ENCODE measurements at regions not wholly inside any gene's neighbourhood (a gene's known extent, or its start where the extent isn't known, plus 50 kb on each side); places are given as distances from the start of the nearest gene placed in this dataset.
"Not testable (repeated sequence)": the region's sequence is repeated elsewhere in the genome, so short reads cannot be mapped to it uniquely, and the experiment has no call there.

DNA sequence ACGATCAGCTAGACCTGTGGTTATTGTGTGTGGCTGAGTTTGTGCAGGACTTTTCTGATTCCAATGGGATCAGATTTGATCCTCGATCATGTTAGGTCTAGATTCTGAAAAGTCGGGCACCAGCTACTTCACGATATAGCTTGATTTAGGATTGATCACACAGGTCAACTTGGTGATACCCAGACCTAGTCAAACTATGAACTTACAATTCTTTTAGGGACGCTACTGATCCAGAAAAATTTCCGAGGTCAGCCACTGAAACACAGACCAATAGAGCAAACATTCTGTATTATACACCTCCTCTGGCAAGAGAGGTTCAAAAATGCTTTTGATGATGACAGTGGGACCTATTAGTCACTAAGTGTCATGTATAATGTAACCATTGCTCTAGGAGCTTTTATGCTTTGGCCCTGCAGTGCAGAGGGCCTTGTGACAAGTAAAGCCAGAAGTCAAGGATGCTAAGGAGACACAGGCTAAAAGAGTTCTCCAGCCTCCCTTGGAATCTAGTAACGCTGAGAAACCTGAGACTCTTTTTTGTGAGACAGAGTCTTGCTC, 115.6 kb upstream of the MB21D2 start:
- TF ChIP-seq, protein P1, sequence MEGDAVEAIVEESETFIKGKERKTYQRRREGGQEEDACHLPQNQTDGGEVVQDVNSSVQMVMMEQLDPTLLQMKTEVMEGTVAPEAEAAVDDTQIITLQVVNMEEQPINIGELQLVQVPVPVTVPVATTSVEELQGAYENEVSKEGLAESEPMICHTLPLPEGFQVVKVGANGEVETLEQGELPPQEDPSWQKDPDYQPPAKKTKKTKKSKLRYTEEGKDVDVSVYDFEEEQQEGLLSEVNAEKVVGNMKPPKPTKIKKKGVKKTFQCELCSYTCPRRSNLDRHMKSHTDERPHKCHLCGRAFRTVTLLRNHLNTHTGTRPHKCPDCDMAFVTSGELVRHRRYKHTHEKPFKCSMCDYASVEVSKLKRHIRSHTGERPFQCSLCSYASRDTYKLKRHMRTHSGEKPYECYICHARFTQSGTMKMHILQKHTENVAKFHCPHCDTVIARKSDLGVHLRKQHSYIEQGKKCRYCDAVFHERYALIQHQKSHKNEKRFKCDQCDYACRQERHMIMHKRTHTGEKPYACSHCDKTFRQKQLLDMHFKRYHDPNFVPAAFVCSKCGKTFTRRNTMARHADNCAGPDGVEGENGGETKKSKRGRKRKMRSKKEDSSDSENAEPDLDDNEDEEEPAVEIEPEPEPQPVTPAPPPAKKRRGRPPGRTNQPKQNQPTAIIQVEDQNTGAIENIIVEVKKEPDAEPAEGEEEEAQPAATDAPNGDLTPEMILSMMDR (conservative IDR thresholded peaks at IDR 0.05; ENCODE audit: low read depth, low read length) = no peak
- no peak for TF ChIP-seq EZH2 (IDR thresholded peaks at IDR 0.05; ENCODE audit: borderline replicate concordance, low read depth, low read length, poor library complexity, severe bottlenecking)
- H3K27ac ChIP-seq (ENCODE audit: low read depth, low read length, poor library complexity, severe bottlenecking) = no peak overlapping the region
- H3K36me3 ChIP-seq (ENCODE audit: insufficient read depth, low read length, poor library complexity, severe bottlenecking) = no peaks in the 10 kb centered on the region
- no peak for DNase-seq (ENCODE audit: low spot score)
- ChIA-PET CTCF (no interaction called here), POLR2A (ENCODE audit: low non-redundant PET) (no interaction called here)
- no peak overlapping the region for H3K4me3 ChIP-seq (ENCODE audit: low read depth, low read length, poor library complexity, severe bottlenecking)
- intact Hi-C loops (cut with micrococcal nuclease; ENCODE audit: unreplicated experiment) = no loop called here
- no peaks in the 10 kb centered on the region for H3K27me3 ChIP-seq (replicated peaks; ENCODE audit: insufficient read depth, low read depth, low read length, poor library complexity)
- no TSS peak for BruUV-seq (replicated peaks)
- H3K9me3 ChIP-seq (ENCODE audit: low read depth, low read length, poor library complexity, severe bottlenecking) = no peaks in the 10 kb centered on the region
- no peaks in the 10 kb centered on the region for H3K4me1 ChIP-seq (ENCODE audit: insufficient read depth, low read length, poor library complexity, severe bottlenecking)

DNA sequence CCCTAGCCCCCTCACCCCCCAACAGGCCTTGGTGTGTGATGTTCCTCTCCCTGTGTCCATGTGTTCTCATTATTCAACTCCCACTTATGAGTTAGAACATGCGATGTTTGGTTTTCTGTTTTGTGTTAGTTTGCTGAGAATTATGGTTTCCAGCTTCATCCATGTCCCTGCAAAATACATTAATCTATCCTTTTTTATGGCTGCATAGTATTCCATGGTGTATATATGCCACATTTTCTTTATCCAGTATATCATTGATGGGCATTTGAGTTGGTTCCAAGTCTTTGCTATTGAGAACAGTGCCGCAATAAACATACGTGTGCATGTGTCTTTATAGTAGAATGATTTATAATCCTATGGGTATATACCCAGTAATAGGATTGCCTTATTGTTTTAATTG, 120.2 kb upstream of the MB21D2 start:
- H3K4me3 ChIP-seq (ENCODE audit: low read depth, low read length, poor library complexity, severe bottlenecking); DNase-seq (ENCODE audit: low spot score); H3K27me3 ChIP-seq (replicated peaks; ENCODE audit: insufficient read depth, low read depth, low read length, poor library complexity); CTCF ChIA-PET; POLR2A ChIA-PET (ENCODE audit: low non-redundant PET); H3K27ac ChIP-seq (ENCODE audit: low read depth, low read length, poor library complexity, severe bottlenecking); H3K9me3 ChIP-seq (ENCODE audit: low read depth, low read length, poor library complexity, severe bottlenecking); H3K4me1 ChIP-seq (ENCODE audit: insufficient read depth, low read length, poor library complexity, severe bottlenecking); BruUV-seq (replicated peaks); H3K36me3 ChIP-seq (ENCODE audit: insufficient read depth, low read length, poor library complexity, severe bottlenecking): not testable (repeated sequence)
- intact Hi-C loops (cut with micrococcal nuclease; ENCODE audit: unreplicated experiment) = loop anchor here (5.0 kb wide), 1 partner anchor 121 kb away; the partner anchor contains the start of gene MB21D2

GRCh38 chr3:193039058-193039457, 121.4 kb upstream of the MB21D2 start:
- no peak overlapping the region for H3K4me3 ChIP-seq (ENCODE audit: low read depth, low read length, poor library complexity, severe bottlenecking)
- no TSS peak for BruUV-seq (replicated peaks)
- intact Hi-C loops (cut with micrococcal nuclease; ENCODE audit: unreplicated experiment) = loop anchor here (5.0 kb wide), 1 partner anchor 122 kb away; the partner anchor contains the start of gene MB21D2
- H3K36me3 ChIP-seq (ENCODE audit: insufficient read depth, low read length, poor library complexity, severe bottlenecking) = no peaks in the 10 kb centered on the region
- no peak overlapping the region for H3K27ac ChIP-seq (ENCODE audit: low read depth, low read length, poor library complexity, severe bottlenecking)
- POLR2A ChIA-PET (ENCODE audit: low non-redundant PET) = no interaction called here
- DNase-seq (ENCODE audit: low spot score) = no peak
- H3K27me3 ChIP-seq (replicated peaks; ENCODE audit: insufficient read depth, low read depth, low read length, poor library complexity) = no peaks in the 10 kb centered on the region
- CTCF ChIA-PET = no interaction called here
- H3K9me3 ChIP-seq (ENCODE audit: low read depth, low read length, poor library complexity, severe bottlenecking) = no peaks in the 10 kb centered on the region
- H3K4me1 ChIP-seq (ENCODE audit: insufficient read depth, low read length, poor library complexity, severe bottlenecking) = no peaks in the 10 kb centered on the region
- TF ChIP-seq EZH2 (IDR thresholded peaks at IDR 0.05; ENCODE audit: borderline replicate concordance, low read depth, low read length, poor library complexity, severe bottlenecking) = no peak

GRCh38 chr3:193040836-193041672, 123.4 kb upstream of the MB21D2 start:
- BruUV-seq (replicated peaks) = no TSS peak
- Histone ChIP-seq H3K4me1 (ENCODE audit: insufficient read depth, low read length, poor library complexity, severe bottlenecking) (no peaks in the 10 kb centered on the region), H3K27me3 (replicated peaks; ENCODE audit: insufficient read depth, low read depth, low read length, poor library complexity) (no peaks in the 10 kb centered on the region), H3K27ac (ENCODE audit: low read depth, low read length, poor library complexity, severe bottlenecking) (no peak overlapping the region), H3K9me3 (ENCODE audit: low read depth, low read length, poor library complexity, severe bottlenecking) (no peaks in the 10 kb centered on the region), H3K4me3 (ENCODE audit: low read depth, low read length, poor library complexity, severe bottlenecking) (no peak overlapping the region), H3K36me3 (ENCODE audit: insufficient read depth, low read length, poor library complexity, severe bottlenecking) (no peaks in the 10 kb centered on the region)
- TF ChIP-seq EZH2 (IDR thresholded peaks at IDR 0.05; ENCODE audit: borderline replicate concordance, low read depth, low read length, poor library complexity, severe bottlenecking) = no peak
- TF ChIP-seq, protein P1 (conservative IDR thresholded peaks at IDR 0.05; ENCODE audit: low read depth, low read length) = peak; percentile 67
- ChIA-PET CTCF (interaction anchor here (0.7 to 2.0 kb wide), 5 partner anchors 124 to 674 kb away, joined by 4 to 20 read pairs (median 6); no protein-coding TSS in a partner anchor), POLR2A (ENCODE audit: low non-redundant PET) (no interaction called here)
- DNase-seq (ENCODE audit: low spot score) = peak; percentile 54
- intact Hi-C loops (cut with micrococcal nuclease; ENCODE audit: unreplicated experiment) = loop anchor here (1.0 to 10.0 kb wide), 5 partner anchors 225 to 574 kb away; no protein-coding TSS in a partner anchor

Measured in A673 (cell line).